Right lobe of liver (tissue), 4 donors: ENCODE measurements at regions not wholly inside any gene's neighbourhood (a gene's known extent, or its start where the extent isn't known, plus 50 kb on each side); places are given as distances from the start of the nearest gene placed in this dataset.

Source experiments
- POLR2A ChIP-seq: fragments of 450-650 bp; IDR thresholded peaks from one replicate; pipeline ENCODE4 v1.6.1; 2017; ENCODE audit warnings: antibody characterized with exemption, mild to moderate bottlenecking
- TF ChIP-seq, protein P1 (sequence below), 4 donors: fragments of 200-600 bp in 3 of 4; fragments of 450-650 bp in 1 of 4; IDR thresholded peaks; one replicate each; pipeline versions ENCODE4 v1.5.1 to v1.8.0; 2016 to 2022; ENCODE audit warnings: antibody characterized with exemption in 4 of 4, mild to moderate bottlenecking in 2 of 4
- donor health status: DM: no; HTN: no; CAD: no.
- donor health status: DM: no; HTN: no; CAD: no.
- donor health status: DM: no; HTN: yes; CAD: no.

DNA sequence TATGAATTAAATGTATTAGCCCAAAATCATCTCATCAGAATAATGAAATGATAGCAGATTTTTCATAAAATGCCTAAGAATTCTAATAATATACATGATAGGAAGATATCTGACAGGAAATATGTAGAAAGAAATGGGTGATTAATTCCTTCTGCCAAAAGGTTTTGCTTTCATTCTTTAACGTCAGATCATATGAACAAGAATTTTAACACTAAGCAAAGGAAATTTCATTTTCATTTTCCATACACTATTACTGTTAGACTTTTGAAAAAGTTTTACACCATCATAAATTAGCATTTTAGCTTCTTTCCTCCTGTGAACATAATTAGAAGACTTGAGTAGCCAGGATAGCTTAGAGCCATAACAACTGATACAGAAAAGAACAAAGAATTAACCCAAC is 1099.9 kb downstream of the NSUN3 start:
- TF ChIP-seq POLR2A: no peak
- TF ChIP-seq, protein P1, sequence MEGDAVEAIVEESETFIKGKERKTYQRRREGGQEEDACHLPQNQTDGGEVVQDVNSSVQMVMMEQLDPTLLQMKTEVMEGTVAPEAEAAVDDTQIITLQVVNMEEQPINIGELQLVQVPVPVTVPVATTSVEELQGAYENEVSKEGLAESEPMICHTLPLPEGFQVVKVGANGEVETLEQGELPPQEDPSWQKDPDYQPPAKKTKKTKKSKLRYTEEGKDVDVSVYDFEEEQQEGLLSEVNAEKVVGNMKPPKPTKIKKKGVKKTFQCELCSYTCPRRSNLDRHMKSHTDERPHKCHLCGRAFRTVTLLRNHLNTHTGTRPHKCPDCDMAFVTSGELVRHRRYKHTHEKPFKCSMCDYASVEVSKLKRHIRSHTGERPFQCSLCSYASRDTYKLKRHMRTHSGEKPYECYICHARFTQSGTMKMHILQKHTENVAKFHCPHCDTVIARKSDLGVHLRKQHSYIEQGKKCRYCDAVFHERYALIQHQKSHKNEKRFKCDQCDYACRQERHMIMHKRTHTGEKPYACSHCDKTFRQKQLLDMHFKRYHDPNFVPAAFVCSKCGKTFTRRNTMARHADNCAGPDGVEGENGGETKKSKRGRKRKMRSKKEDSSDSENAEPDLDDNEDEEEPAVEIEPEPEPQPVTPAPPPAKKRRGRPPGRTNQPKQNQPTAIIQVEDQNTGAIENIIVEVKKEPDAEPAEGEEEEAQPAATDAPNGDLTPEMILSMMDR (IDR thresholded peaks at IDR 0.05): no peak
